H1 (cell line): ENCODE measurements at regions not wholly inside any gene's neighbourhood (a gene's known extent, or its start where the extent isn't known, plus 50 kb on each side); places are given as distances from the start of the nearest gene placed in this dataset.

Experiments used
- CTCF ChIA-PET: fragments of 300-600 bp; sonication (Branson Sonifier 250); formaldehyde crosslinking; loops from one replicate; lab custom pipeline; 2021; ENCODE audit not compliant: partially characterized antibody; lab: Charles Lee
- POLR2A ChIA-PET: fragments of 300-600 bp; sonication (Branson Sonifier 250); formaldehyde crosslinking; loops from one replicate; lab custom pipeline; 2021; ENCODE audit warnings: inconsistent platforms; ENCODE audit not compliant: partially characterized antibody; lab: Charles Lee
- DNase-seq, 2 experiments: peaks; one replicate each; pipeline versions ENCODE4 v3.0.0 to v3.0.0-alpha.2; 2010 to 2022; ENCODE audit warnings: low spot score in 2 of 2, low read depth in 1 of 2, mixed read lengths in 1 of 2
- FAIRE-seq: peaks from 2 replicates; lab custom pipeline; 2011; peaks lifted over from hg19 to GRCh38; lab: Jason Lieb, UNC
- H2AFZ ChIP-seq: 2 replicates; pipeline ENCODE4 v1.8.1; 2012; ENCODE audit warnings: low read length, inconsistent platforms
- H2AK5ac ChIP-seq: 2 replicates; pipeline ENCODE4 v1.6.1; 2013; ENCODE audit warnings: low read depth, low read length
- H2BK120ac ChIP-seq: replicated peaks from 2 replicates; pipeline ENCODE3; 2013; ENCODE audit warnings: low read depth, low read length, inconsistent platforms
- H2BK12ac ChIP-seq: 2 replicates; pipeline ENCODE4 v1.6.1; 2013; ENCODE audit warnings: low read depth, low read length
- H2BK15ac ChIP-seq: 2 replicates; pipeline ENCODE4 v1.6.1; 2013; ENCODE audit warnings: low read length
- H2BK20ac ChIP-seq: 2 replicates; pipeline ENCODE4 v1.6.1; 2013; ENCODE audit warnings: low read length
- H2BK5ac ChIP-seq: 2 replicates; pipeline ENCODE4 v1.6.1; 2013; ENCODE audit warnings: low read depth, low read length
- H3K14ac ChIP-seq: 2 replicates; pipeline ENCODE4 v1.6.1; 2013; ENCODE audit warnings: inconsistent platforms; ENCODE audit not compliant: insufficient read length
- H3K18ac ChIP-seq: 2 replicates; pipeline ENCODE4 v1.6.1; 2013; ENCODE audit warnings: low read length; ENCODE audit errors: extremely low read depth
- H3K23ac ChIP-seq: 2 replicates; pipeline ENCODE4 v1.6.1; 2013; ENCODE audit warnings: inconsistent platforms; ENCODE audit not compliant: insufficient read length
- H3K23me2 ChIP-seq: 2 replicates; pipeline ENCODE4 v1.6.1; 2013; ENCODE audit warnings: low read depth, low read length
- H3K27ac ChIP-seq: 2 replicates; pipeline ENCODE4 v1.6.1; 2011; ENCODE audit warnings: low read depth, low read length, inconsistent platforms
- H3K27me3 ChIP-seq, 4 experiments: replicated peaks in 1 of 4; 1 replicate in 1 of 4; 2 replicates in 3 of 4; pipeline versions ENCODE4 v1.6.1 to v1.8.1; 2011 to 2013; ENCODE audit warnings: low read length in 3 of 4, mild to moderate bottlenecking in 3 of 4, inconsistent platforms in 2 of 4, mixed read lengths in 2 of 4, moderate library complexity in 1 of 4; ENCODE audit not compliant: control insufficient read depth in 3 of 4, insufficient read depth in 3 of 4; ENCODE audit errors: extremely low read depth in 1 of 4
- H3K36me3 ChIP-seq, 4 experiments: 2 replicates each; pipeline versions ENCODE4 v1.6.1 to v1.8.1; 2011 to 2013; ENCODE audit warnings: mild to moderate bottlenecking in 4 of 4, low read length in 3 of 4, moderate library complexity in 2 of 4, control low read depth in 1 of 4, inconsistent platforms in 1 of 4; ENCODE audit not compliant: insufficient read depth in 4 of 4, control insufficient read depth in 2 of 4
- H3K4ac ChIP-seq: replicated peaks from 2 replicates; pipeline ENCODE3; 2013; ENCODE audit warnings: low read length, low read depth, mixed read lengths, inconsistent platforms; ENCODE audit not compliant: insufficient read length
- H3K4me1 ChIP-seq, 4 experiments: replicated peaks in 1 of 4; 1 replicate in 1 of 4; 2 replicates in 3 of 4; pipeline versions ENCODE4 v1.6.1 to v1.8.1; 2011 to 2013; ENCODE audit warnings: low read length in 3 of 4, inconsistent platforms in 2 of 4, mixed read lengths in 1 of 4; ENCODE audit not compliant: insufficient read depth in 4 of 4, control insufficient read depth in 3 of 4
- H3K4me2 ChIP-seq, 2 experiments: 2 replicates each; pipeline versions ENCODE4 v1.6.1 to v1.8.1; 2011 to 2013; ENCODE audit warnings: low read depth in 2 of 2, low read length in 2 of 2, control low read depth in 1 of 2, inconsistent platforms in 1 of 2, mild to moderate bottlenecking in 1 of 2; ENCODE audit not compliant: insufficient read depth in 1 of 2
- H3K4me3 ChIP-seq, 4 experiments: fragments of 200-600, 300-600 bp in 1 of 4; sonication (generic), shearing (Covaris generic), sonication (Bioruptor Twin) in 1 of 4; 2 replicates each; pipeline versions ENCODE4 v1.5.1 to v1.8.1; 2011 to 2016; ENCODE audit warnings: low read length in 4 of 4, low read depth in 3 of 4, control low read depth in 2 of 4, inconsistent platforms in 2 of 4, mild to moderate bottlenecking in 2 of 4, mixed read lengths in 1 of 4, moderate library complexity in 1 of 4; ENCODE audit not compliant: insufficient read depth in 2 of 4; ENCODE audit errors: extremely low read depth in 1 of 4
- H3K56ac ChIP-seq: replicated peaks from 2 replicates; pipeline ENCODE3; 2013; ENCODE audit warnings: low read depth, mild to moderate bottlenecking, mixed read lengths, low read length, inconsistent platforms; ENCODE audit not compliant: insufficient read length
- H3K79me1 ChIP-seq: 2 replicates; pipeline ENCODE4 v1.6.1; 2013; ENCODE audit warnings: low read depth, low read length, control low read depth
- H3K79me2 ChIP-seq, 2 experiments: 2 replicates each; pipeline versions ENCODE4 v1.6.1 to v1.8.1; 2012 to 2013; ENCODE audit warnings: low read length in 2 of 2, mild to moderate bottlenecking in 2 of 2, inconsistent platforms in 1 of 2; ENCODE audit not compliant: insufficient read depth in 2 of 2, control insufficient read depth in 1 of 2
- H3K9ac ChIP-seq, 4 experiments: replicated peaks in 1 of 4; 1 replicate in 1 of 4; 2 replicates in 3 of 4; pipeline versions ENCODE4 v1.6.1 to v1.8.1; 2011 to 2013; ENCODE audit warnings: low read depth in 3 of 4, low read length in 3 of 4, control low read depth in 2 of 4, mild to moderate bottlenecking in 2 of 4, moderate library complexity in 2 of 4, inconsistent platforms in 1 of 4; ENCODE audit errors: extremely low read depth in 1 of 4
- H3K9me3 ChIP-seq, 2 experiments: 2 replicates each; pipeline versions ENCODE4 v1.6.1 to v1.8.1; 2012 to 2013; ENCODE audit warnings: mild to moderate bottlenecking in 2 of 2, moderate library complexity in 2 of 2, control low read depth in 1 of 2, inconsistent platforms in 1 of 2, low read depth in 1 of 2, low read length in 1 of 2, mixed read lengths in 1 of 2; ENCODE audit not compliant: insufficient read depth in 2 of 2
- H4K20me1 ChIP-seq, 2 experiments: replicated peaks in 1 of 2; 2 replicates each; pipeline versions ENCODE3 to v1.8.1; 2011 to 2013; ENCODE audit warnings: inconsistent platforms in 2 of 2, low read length in 2 of 2, mild to moderate bottlenecking in 1 of 2; ENCODE audit not compliant: insufficient read depth in 2 of 2, control insufficient read depth in 1 of 2
- H4K5ac ChIP-seq: 2 replicates; pipeline ENCODE4 v1.6.1; 2013; ENCODE audit warnings: low read length, low read depth, mixed read lengths, inconsistent platforms; ENCODE audit not compliant: insufficient read length
- H4K8ac ChIP-seq: 2 replicates; pipeline ENCODE4 v1.8.0; 2013; ENCODE audit warnings: mild to moderate bottlenecking, moderate library complexity, low read length, inconsistent platforms; ENCODE audit not compliant: insufficient read depth; ENCODE audit errors: extremely low read depth
- H4K91ac ChIP-seq: replicated peaks from 2 replicates; pipeline ENCODE3; 2013; ENCODE audit warnings: low read length, mixed read lengths, inconsistent platforms; ENCODE audit not compliant: insufficient read length
- BRCA1 ChIP-seq: IDR thresholded peaks from 2 replicates; pipeline ENCODE4 v1.6.1; 2012; ENCODE audit warnings: low read depth, low read length, improper control_type of control experiment
- HDAC6 ChIP-seq: IDR thresholded peaks from one replicate; pipeline ENCODE4 v1.7.1; 2012; ENCODE audit warnings: low read depth, mild to moderate bottlenecking, inconsistent platforms, low read length, moderate library complexity
- JUN ChIP-seq: IDR thresholded peaks from 2 replicates; pipeline ENCODE4 v1.6.1; 2011; ENCODE audit warnings: low read depth, mild to moderate bottlenecking, improper control_type of control experiment, low read length
- KDM1A ChIP-seq: fragments of 200-600, 300-600 bp; sonication (generic); IDR thresholded peaks from 2 replicates; pipeline ENCODE4 v1.7.1; 2016; ENCODE audit warnings: mild to moderate bottlenecking, low read length, borderline replicate concordance
- MAFK ChIP-seq: IDR thresholded peaks from 2 replicates; pipeline ENCODE4 v1.6.1; 2012; ENCODE audit warnings: low read depth, mild to moderate bottlenecking, improper control_type of control experiment, low read length
- MAX ChIP-seq: IDR thresholded peaks from 2 replicates; pipeline ENCODE4 v1.6.1; 2012; ENCODE audit warnings: inconsistent platforms
- NANOG ChIP-seq: IDR thresholded peaks from 2 replicates; pipeline ENCODE4 v1.6.1; 2011; ENCODE audit warnings: low read length, low read depth, mild to moderate bottlenecking, inconsistent platforms; ENCODE audit not compliant: insufficient read depth, poor library complexity, severe bottlenecking
- NRF1 ChIP-seq: IDR thresholded peaks from 2 replicates; pipeline ENCODE4 v1.6.1; 2011; ENCODE audit warnings: mild to moderate bottlenecking, low read depth, low read length, improper control_type of control experiment
- PHF8 ChIP-seq: fragments of 200-600 bp; sonication (generic); conservative IDR thresholded peaks from 2 replicates; pipeline ENCODE4 v1.7.1; 2012; ENCODE audit warnings: low read depth, mild to moderate bottlenecking, inconsistent platforms, low read length, moderate library complexity
- POU5F1 ChIP-seq: IDR thresholded peaks from 2 replicates; pipeline ENCODE4 v1.6.1; 2011; ENCODE audit warnings: low read depth, mild to moderate bottlenecking, low read length, moderate library complexity
- RAD21 ChIP-seq, 2 experiments: IDR thresholded peaks in 1 of 2; conservative IDR thresholded peaks in 1 of 2; 2 replicates each; pipeline ENCODE4 v1.6.1; 2011; ENCODE audit warnings: low read depth in 2 of 2, low read length in 2 of 2, improper control_type of control experiment in 1 of 2, inconsistent platforms in 1 of 2, mild to moderate bottlenecking in 1 of 2, moderate library complexity in 1 of 2
- RBBP5 ChIP-seq: IDR thresholded peaks from 2 replicates; pipeline ENCODE4 v1.7.1; 2012; ENCODE audit warnings: low read depth, mild to moderate bottlenecking, inconsistent platforms, low read length, moderate library complexity, borderline replicate concordance
- SAP30 ChIP-seq: fragments of 300-600 bp; sonication (generic); IDR thresholded peaks from 2 replicates; pipeline ENCODE4 v1.7.1; 2012; ENCODE audit warnings: low read length, moderate library complexity, mild to moderate bottlenecking, inconsistent platforms; ENCODE audit not compliant: insufficient read depth, insufficient replicate concordance
- SP4 ChIP-seq: IDR thresholded peaks from 2 replicates; pipeline ENCODE4 v1.6.1; 2012; ENCODE audit warnings: low read length, inconsistent platforms
- TCF12 ChIP-seq: IDR thresholded peaks from 2 replicates; pipeline ENCODE4 v1.6.1; 2011; ENCODE audit warnings: low read depth, mild to moderate bottlenecking, low read length
- WGBS, 2 experiments: shearing (Covaris generic) in 1 of 2; methylation state at CpG; one replicate each; pipeline versions ENCODE4 v1.1.6 to v1.1.7; 2013 to 2015; ENCODE audit warnings: low lambda C conversion rate in 2 of 2, mixed read lengths in 2 of 2, inconsistent platforms in 1 of 2, low coverage in 1 of 2, missing lambda C conversion rate in 1 of 2; ENCODE audit not compliant: insufficient replicate concordance in 2 of 2, insufficient coverage in 1 of 2, insufficient read length in 1 of 2; ENCODE audit errors: extremely low coverage in 1 of 2, missing lambda C conversion rate in 1 of 2; 5-methylcytosine and 5-hydroxymethylcytosine counted together

GRCh38 chr17:22462461-22462860 is 770.1 kb downstream of the KCNJ18 start:
- no peak overlapping the region for H3K27ac ChIP-seq
- no peak overlapping the region for H4K8ac ChIP-seq
- no peaks in the 10 kb centered on the region for H3K23me2 ChIP-seq
- H3K4me1 ChIP-seq = no peaks in the 10 kb centered on the region
- H3K18ac ChIP-seq = no peak overlapping the region
- no peak overlapping the region for H3K4ac ChIP-seq
- no peaks in the 10 kb centered on the region; a peak in 1 of 8 replicates for H3K36me3 ChIP-seq
- H3K9ac ChIP-seq = no peak overlapping the region
- H3K27me3 ChIP-seq = no peaks in the 10 kb centered on the region
- no peaks in the 10 kb centered on the region for H3K79me2 ChIP-seq
- no peak overlapping the region for H3K23ac ChIP-seq
- H4K91ac ChIP-seq = no peak overlapping the region
- H3K79me1 ChIP-seq = no peaks in the 10 kb centered on the region
- no peak overlapping the region for H2BK120ac ChIP-seq
- H3K4me2 ChIP-seq = no peak overlapping the region
- H3K4me3 ChIP-seq = no peak overlapping the region
- no peak overlapping the region for H3K14ac ChIP-seq
- H3K9me3 ChIP-seq = peaks cover 65 to 96% of the 10 kb centered on the region in 2 experiments
- DNase-seq (no peak), FAIRE-seq (no peak)
- H2BK20ac ChIP-seq = no peak overlapping the region
- no peak overlapping the region for H4K5ac ChIP-seq
- no peak overlapping the region for H2AFZ ChIP-seq
- ChIA-PET CTCF (no interaction called here), POLR2A (no interaction called here)
- H2BK5ac ChIP-seq = no peak overlapping the region
- 88% methylated on average over 6 of the region's 6 CpGs; no CpG with 5 or more reads in 1 of the 2 experiments for WGBS, 2 experiments
- no peak overlapping the region for H2BK15ac ChIP-seq
- no peak overlapping the region for H3K56ac ChIP-seq
- H4K20me1 ChIP-seq = no peaks in the 10 kb centered on the region
- H2BK12ac ChIP-seq = no peak overlapping the region
- no peak overlapping the region for H2AK5ac ChIP-seq
- TF ChIP-seq RAD21 (IDR thresholded peaks at IDR 0.05 in 1 of 2, conservative IDR thresholded peaks at IDR 0.05 in 1 of 2; ENCODE audit: low read depth in 2 of 2, low read length in 2 of 2) (no peak), BRCA1 (no peak), SAP30 (no peak), SP4 (no peak), HDAC6 (no peak), MAFK (no peak), NRF1 (no peak), TCF12 (no peak), PHF8 (no peak), KDM1A (no peak), NANOG (no peak), MAX (no peak), JUN (no peak), POU5F1 (no peak), RBBP5 (no peak)
